Endothelial cell of umbilical vein (primary cell): ENCODE measurements at regions not wholly inside any gene's neighbourhood (a gene's known extent, or its start where the extent isn't known, plus 50 kb on each side); places are given as distances from the start of the nearest gene placed in this dataset.

Source experiments
- JUN ChIP-seq: IDR thresholded peaks from 2 replicates; pipeline ENCODE4 v1.6.1; 2011; ENCODE audit warnings: borderline replicate concordance, low read depth; ENCODE audit not compliant: insufficient read length, insufficient read depth
- POLR2A ChIP-seq: IDR thresholded peaks from 2 replicates; pipeline ENCODE4 v1.6.1; 2012; ENCODE audit warnings: low read depth, mild to moderate bottlenecking, control low read depth, low read length
- POLR2AphosphoS5 ChIP-seq: IDR thresholded peaks from 2 replicates; pipeline ENCODE4 v1.6.1; 2012; ENCODE audit warnings: low read depth, mild to moderate bottlenecking, control low read depth, low read length, moderate library complexity; ENCODE audit not compliant: insufficient read depth
- TF ChIP-seq, protein P1 (sequence below), 2 donors: IDR thresholded peaks; 1 replicate in 1 of 2; 2 replicates in 1 of 2; pipeline ENCODE4 v1.5.1; 2011; ENCODE audit warnings: low read length in 2 of 2, mild to moderate bottlenecking in 2 of 2, moderate library complexity in 2 of 2, control low read depth in 1 of 2, inconsistent platforms in 1 of 2, low read depth in 1 of 2; ENCODE audit not compliant: insufficient read depth in 1 of 2; ENCODE audit errors: extremely low read depth in 1 of 2

DNA sequence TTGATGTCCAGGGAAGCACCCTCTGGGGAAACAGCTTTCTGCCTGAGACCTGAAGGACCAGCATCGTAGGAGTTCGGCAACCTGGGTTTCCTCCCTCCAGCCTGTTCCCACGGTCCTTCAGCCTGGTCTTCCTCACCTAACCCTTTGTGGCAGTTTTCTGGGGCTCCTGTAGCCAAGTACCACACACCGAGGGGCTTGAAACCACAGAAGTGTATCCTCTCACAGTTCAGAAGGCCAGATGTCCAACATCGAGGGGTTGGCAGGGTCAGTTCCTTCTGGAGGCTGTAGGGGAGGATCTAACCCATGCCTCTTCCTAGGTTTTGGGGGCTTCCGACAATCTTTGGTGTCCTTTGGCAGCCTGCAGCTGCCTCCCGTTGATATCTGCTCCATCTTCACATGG lies 381.0 kb upstream of the TNRC6C start:
- TF ChIP-seq POLR2AphosphoS5 (no peak), JUN (no peak), POLR2A (no peak)
- TF ChIP-seq, protein P1, sequence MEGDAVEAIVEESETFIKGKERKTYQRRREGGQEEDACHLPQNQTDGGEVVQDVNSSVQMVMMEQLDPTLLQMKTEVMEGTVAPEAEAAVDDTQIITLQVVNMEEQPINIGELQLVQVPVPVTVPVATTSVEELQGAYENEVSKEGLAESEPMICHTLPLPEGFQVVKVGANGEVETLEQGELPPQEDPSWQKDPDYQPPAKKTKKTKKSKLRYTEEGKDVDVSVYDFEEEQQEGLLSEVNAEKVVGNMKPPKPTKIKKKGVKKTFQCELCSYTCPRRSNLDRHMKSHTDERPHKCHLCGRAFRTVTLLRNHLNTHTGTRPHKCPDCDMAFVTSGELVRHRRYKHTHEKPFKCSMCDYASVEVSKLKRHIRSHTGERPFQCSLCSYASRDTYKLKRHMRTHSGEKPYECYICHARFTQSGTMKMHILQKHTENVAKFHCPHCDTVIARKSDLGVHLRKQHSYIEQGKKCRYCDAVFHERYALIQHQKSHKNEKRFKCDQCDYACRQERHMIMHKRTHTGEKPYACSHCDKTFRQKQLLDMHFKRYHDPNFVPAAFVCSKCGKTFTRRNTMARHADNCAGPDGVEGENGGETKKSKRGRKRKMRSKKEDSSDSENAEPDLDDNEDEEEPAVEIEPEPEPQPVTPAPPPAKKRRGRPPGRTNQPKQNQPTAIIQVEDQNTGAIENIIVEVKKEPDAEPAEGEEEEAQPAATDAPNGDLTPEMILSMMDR (IDR thresholded peaks at IDR 0.05; ENCODE audit: extremely low read depth in 1 of 2, insufficient read depth in 1 of 2, low read depth in 1 of 2, low read length in 2 of 2): no peak
